ENCODE measurements at regions not wholly inside any gene's neighbourhood (a gene's known extent, or its start where the extent isn't known, plus 50 kb on each side); places are given as distances from the start of the nearest gene placed in this dataset.
"Not testable (repeated sequence)": the region's sequence is repeated elsewhere in the genome, so short reads cannot be mapped to it uniquely, and the experiment has no call there.

DNA sequence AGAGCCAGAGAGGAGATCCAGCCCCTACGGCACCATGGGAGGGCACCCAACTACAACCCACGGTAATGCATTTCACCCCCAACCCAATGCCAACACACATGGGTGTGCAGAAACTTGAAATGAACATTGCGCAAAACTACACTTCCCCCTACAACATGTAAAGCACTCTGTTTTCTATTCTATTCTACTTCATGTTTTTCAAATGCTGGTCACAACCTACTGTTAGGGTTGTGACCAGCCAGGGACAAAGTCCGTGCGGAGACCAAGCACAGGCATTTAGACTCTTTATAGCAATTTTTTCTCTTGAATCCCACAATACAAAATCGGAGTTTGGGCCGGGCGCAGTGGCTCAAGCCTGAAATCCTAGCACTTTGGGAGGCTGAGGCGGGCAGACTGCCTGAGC is 90.6 kb downstream of the MRPL14 start:
- peak; percentile 85 to 86 for DNase-seq

DNA sequence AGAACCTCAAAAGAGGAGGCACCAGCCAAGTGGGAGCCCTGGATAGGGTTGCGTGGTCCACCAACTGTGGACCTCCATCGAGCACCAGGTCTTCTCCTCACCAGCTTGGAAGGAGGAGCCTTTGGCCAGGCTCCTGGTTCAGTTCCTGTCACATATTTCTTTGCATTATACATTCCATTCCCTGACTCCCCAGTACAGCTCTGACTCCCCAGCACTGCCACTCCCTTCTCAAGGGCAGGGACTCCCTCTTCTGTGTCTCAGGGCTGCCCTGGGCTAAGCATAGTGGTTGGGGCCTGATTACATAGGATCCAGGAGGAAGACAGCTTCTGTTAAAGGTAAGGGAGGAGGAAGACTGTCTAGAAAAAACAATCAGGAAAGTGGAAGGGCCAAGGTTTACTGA is 91.1 kb downstream of the MRPL14 start:
- DNase-seq = no peak

DNA sequence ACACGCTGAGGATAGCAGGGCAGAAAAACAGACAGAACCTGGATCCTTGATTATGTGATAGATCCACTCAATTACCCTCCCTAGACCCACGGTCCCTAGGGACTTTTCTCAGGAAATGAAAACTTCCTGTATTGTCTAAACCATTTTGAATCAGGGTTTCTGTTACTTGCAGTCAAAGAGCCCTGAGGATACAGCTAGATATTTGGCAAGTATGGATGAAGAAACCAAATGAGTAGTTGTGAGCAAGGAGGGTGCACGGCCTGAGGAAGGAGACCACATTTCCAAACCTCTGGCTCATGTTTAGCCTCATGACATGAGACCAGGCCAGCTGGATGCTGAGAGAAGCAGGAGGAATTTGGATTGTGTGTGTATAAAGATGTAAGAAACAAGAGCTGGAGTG is 91.6 kb downstream of the MRPL14 start:
- no peak for DNase-seq

DNA sequence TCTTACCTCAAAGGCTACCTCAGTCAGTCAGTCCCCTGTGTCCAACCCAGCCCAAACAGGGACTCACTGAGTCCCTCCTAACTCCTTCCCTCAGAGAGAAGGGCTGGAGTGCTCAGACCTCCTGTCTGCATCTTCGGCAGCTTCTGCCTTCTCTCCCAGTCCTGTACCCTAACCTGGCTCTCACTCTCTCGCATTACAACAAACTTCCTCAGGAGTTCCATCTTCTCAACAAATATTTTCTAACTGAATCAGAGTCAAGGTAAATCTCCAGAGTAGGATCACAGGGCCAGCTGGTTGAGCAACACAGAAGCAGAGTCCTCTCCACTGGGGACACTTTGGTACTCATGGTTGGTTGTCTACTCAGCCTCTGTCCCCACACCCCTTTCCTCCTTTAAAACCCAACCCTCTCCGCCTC is 92.3 kb downstream of the MRPL14 start:
- no peak for DNase-seq

DNA sequence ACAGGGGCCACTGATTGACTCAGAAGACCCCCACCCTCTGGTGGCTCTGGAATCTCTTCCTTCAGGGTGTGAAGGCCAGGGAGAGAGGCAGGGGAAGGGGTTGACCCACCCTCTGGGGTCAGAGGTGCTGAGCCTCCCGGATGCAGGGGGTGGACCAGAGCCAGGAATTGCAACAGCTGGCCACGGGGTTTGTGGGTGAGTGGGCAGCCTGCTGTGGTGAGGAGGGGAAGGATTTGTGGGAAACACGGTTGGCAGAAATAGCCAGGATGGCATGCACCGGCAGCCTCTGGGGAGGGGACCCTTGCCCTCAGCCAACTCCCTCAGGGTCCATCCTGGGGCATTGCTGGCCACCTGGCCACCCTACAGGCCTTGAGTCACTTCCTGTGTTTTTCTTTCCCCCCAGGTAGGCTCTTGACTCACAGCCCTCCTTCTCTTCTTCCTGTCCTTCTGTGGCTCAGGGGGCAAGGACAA is 92.8 kb downstream of the MRPL14 start:
- peak; percentile 19 to 35 for DNase-seq

DNA sequence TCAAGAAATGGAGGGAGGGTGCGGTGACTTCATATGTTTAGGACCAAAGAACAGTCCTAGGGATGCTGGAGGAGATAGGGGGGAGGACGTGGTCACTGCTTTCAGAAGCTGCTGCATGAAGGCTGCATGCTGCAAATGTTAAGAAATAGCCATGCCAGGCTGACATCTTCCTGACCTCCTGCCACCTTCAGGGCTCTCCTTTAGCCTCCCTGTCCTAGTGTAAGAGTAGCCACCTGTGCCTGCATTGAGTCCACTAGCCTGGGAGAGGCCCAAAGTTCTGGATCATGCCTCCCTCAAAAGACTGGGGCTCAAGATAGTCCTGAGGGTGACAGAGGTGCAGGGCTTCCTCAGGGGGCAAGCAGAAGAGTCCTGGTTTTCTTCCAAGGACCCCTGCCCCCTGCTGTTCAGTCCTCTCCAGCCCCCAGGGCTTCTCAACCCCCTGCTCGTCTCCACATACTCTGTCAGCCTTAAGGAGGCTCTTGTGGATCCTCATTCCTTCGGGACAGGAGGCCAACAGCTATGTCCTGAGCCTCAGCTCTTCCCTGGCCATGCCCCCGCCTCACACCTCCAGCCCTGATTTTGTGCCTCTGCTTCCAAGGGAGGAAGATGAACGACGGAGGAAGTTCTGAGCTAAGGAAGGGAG is 96.3 kb downstream of the MRPL14 start:
- no peak for DNase-seq

DNA sequence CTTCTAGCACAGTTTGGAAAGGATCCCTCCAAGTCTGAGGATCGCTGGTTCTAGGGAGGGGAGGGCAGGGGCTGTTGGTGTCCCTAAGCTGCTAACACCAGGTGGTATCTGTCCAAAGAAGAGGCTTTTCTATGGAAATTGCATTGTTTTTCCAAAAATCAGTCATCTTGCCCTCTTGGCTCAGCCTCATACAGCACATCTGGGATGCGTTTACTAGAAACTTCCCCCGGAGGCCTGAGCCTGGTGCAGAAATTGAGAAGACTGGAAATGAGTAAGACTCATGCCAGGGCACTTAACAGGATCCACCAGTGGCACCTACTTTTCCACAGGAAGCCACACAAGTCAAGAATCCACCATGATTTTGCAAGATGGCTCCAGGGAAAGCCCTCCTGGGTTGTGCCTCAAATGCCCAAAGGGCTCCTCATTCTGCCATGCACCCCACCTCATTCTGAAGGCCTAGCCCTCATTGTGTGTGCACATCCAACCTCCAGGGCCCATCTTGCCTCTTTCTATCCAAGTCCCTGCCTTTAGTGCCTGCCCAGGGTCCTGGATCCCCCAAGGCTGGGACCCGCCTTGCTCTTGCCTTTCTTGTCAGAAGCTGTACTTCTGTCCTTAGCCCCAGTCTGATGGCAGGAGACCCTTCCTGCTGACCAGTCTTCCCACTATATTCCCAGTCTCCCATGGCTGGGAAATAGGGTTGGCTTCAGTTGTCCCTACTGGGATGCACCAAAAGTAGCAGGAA is 97.6 kb downstream of the MRPL14 start:
- DNase-seq = no peak

DNA sequence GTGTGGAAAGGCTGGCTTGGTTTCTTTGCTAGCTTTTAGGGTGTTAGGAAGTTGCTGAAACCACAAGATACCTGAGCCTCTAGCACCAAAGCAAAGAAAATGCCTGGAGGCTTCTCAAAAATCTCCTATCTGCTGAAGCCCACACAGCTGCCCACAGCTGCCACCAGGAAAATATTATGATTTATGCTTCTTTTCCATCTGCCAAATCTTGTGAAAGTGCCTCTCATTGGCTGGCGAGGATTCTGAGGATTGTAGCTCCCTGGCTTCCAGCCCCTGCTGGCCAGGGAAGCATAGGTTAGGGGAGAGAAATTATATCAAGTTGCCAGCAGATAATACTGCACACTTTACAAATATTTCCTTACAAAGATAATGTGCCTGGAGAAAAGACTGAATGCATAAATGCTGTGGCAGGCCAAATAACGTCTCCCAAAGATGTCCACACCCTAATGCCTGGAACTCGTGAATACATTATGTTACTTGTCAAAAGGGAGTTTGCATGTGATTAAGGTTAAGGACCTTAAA is 98.4 kb downstream of the MRPL14 start:
- DNase-seq = no peak

DNA sequence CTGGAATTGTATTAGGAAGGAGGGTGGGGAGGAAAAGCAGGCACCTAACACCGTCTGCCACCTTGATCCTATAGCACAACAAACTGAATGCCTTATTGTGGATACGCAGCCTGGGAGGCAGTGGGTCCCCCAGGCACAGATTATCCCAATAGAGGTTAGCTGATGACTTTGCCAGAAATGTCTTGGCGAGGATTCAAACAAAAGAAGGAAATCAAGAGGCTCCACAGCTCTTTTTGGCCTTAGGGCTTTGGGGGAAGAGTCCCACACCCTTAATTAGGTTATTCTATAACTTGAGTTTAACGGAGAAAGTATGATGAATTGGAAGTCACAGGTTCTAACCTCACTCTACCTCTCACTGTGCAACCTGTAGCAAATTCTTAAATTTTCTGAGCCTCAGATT is 102.0 kb downstream of the MRPL14 start:
- DNase-seq = no peak

DNA sequence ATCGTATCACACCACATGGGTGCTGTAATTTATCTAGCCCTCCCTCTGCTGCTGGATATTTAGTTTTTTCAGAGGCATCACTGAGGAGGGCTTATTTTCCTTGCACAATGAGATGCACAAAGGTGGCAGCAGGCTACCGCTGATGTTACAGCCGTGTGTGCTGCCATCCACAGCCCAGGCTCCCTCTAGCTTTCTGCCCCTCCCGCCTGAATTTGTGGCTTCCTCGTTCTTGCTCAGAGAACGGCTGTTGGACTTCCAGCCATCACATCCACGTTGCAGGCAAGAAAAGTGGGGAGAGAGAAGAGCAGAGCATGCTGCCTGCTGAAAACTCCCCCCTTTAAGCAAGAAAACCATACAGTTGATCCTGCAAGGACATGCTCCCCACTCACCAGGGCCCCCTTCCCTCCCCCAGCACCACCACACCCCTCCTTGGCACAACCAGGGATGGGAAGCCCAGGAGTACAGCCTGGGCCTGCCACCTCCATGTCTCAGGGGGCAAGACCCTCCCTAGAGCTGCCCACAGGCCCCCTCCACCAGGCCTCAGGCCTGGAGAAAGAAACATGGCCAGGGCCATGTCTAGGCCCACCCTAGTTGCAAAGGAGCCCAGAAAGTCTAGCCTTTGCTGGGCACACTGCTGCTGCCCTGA is 102.6 kb downstream of the MRPL14 start:
- peak; percentile 70 to 79 for DNase-seq

DNA sequence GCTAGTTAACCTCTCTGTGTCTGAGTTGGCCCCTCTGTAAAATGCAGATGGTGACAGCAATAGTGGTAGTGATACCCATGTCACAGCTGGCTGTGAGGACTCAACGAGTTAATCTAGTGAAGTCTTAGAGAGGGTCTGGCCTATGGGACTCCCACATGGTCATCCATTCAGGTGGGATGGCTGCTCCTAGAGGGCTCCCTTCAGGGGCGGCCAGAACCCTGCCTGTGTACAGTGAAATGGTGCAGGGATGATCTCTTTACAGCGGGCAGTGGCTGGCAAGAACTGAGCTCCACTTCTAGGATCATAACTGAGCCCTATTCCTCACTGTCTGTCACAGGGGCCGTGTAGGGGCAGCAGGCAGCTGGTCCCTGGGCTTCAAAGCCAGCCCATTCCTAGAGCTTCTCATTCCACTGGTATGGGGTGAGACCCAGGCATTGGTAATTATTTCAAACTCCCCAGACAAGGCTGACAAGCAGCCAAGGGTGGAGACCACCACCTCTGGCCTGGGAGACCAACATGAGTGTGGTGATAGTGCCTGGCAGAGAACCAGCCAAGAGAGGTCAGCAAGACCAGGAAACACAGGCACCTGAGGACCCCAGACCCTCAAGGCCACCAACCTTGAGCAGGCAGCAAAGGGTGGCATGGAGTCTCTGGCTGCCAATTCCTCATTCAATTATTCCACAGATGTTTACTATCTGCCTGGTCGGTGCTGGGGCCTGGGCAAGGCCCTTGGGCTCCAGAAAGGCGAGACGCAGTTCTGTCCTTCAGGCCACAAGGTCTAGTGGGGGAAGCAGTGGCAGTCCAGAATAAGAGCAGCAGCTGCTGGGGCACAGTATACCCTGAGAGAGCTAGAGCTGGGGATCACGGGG is 103.4 kb downstream of the MRPL14 start:
- no peak for DNase-seq

DNA sequence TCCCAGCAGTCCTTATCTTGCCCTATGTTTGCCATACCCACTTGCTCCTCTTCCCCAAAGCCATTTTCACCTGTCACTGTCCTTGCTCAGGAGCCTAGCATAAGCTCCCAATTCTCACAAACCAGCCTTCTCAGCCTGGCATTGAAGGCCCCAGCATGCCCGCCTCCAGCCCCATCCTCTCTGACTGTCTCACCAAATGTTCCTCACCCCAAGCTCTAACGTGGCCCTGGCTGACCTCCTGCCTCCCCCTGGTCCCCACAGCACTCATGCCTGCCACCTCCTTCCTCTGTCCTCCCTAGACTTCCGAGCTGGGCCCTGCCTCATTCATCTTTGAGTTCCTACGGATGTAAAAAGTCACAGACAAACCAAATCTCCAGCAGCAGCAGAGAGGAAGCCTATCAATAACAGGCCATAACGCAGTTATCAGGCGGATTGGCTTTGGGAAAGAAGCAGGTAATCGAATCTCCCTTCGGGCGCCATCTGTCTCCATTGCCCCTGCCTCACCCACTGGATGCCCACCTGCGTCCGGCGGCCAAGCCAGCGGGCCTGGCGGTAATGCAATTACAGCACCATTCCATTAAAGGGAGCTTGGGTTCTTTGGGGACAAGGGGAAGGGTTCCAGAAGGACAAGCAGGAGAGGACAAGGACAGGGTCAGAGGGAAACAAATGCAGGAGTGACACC is 104.4 kb downstream of the MRPL14 start:
- no peak for DNase-seq

DNA sequence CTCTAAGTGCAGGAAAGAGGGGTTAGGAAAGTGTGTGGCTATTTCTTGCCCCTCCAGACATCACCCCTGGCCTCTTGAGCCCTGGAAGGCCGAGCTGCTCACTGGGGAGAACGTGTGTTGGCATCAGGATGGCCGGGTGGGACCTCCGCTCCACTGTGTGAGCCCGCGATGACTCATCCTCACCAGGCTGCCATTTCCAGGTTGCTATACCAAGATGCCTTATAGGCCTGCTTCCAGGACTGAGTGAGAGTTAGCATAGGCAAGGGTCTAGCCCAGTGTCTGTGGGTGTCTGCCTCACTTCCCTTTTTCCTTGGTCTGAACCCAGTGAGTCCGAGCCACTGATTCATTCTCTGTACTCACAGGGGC is 105.0 kb downstream of the MRPL14 start:
- no peak for DNase-seq

DNA sequence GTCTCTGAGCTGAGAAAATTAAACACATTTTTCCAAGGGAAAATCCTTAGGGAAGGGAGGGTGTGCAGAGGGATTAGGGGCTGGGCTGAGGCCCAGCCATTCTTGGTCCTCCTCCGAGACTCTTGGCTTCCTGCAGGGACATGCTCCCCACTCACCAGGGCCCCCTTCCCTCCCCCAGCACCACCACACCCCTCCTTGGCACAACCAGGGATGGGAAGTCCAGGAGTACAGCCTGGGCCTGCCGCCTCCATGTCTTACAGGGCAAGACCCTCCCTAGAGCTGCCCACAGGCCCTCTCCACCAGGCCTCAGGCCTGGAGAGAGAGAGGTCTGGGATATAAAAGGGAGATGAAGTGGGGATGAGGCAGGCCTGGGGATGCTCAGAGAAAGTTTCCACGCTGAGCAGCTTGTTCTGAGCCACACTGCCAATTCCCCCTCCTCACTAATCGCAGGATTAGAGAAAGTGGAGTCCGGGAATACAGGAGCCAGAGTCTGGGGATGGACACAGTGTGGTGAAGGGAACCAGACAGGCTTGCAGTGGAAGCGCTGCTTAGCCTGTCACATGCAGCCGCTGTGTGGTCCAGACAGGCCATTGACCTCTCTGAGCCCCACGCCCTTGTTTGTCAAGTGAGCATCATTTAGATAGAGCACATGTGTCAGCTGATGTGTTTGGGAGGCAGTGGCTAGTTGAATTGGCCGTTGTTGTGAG is 105.5 kb downstream of the MRPL14 start:
- no peak for DNase-seq

DNA sequence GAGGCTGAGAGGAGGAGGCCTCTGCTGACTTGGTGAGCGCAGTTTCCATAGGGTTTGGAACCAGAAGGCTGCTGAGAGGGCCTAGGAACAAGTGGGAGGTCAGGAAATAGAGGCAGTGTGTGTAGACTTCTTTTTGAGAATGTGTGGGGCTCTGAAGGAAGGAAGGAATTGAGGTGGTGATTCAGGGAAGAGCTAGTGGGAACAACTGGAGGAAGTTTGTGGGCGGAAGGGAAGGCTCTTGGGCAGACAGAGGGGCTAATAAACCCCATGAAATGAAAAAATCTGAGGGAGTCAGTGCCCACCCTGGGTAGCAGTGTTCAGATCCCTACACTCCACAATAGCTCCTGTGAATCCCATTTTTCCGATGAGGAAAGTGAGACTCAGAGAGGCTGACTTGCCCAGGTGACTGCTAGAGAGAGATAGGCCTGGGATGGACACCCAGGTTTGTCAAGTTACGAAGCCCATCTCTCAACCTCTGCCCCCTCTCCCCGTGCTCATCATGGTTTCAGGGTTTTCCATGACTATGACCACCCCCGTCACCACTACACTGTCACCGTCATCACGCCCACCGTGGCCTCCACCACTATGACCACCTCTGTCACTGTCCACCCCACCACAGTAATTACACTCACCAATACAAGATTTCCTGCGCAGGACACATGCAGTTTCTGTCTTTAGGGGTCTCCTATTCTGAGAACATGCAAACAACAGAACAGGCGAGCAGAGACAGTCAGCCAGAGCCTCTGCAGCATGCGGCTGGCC is 106.4 kb downstream of the MRPL14 start:
- no peak for DNase-seq

DNA sequence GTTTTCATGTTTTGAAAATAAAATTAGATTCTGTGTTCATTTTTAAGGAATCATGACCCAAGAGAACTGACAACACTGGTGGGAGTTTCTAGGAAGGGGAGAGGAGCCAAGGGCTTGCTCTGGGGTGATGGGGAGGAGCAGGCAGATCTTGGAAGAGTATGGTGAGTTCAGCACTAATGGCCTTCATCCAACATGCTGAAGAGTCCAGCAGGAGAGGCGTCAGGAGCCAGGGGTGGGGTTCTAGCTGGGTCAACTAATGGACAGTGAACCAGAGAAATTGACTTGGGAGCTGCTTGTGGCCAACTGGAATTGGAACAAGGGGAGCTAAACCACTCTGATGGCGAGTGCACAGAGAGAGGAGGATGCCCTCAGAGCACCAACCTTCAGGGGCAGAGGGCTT is 107.1 kb downstream of the MRPL14 start:
- DNase-seq = no peak

DNA sequence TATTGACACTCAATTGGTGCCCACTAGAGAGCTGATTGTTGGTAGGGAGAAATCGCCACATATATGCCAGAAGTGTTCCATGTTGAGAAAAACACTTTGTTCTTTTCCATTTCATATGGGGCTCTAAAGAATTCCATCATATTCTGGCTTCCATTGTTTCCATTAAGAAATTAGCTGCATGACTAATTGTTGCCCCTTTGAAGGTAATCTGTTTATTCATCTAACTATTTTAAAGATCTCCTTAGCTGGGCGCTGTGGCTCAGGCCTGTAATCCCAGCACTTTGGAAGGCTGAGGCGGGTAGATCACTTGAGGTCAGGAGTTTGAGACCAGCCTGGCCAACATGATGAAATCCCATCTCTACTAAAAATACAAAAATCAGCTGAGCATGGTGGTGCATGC is 109.9 kb downstream of the MRPL14 start:
- not testable (repeated sequence) for DNase-seq

DNA sequence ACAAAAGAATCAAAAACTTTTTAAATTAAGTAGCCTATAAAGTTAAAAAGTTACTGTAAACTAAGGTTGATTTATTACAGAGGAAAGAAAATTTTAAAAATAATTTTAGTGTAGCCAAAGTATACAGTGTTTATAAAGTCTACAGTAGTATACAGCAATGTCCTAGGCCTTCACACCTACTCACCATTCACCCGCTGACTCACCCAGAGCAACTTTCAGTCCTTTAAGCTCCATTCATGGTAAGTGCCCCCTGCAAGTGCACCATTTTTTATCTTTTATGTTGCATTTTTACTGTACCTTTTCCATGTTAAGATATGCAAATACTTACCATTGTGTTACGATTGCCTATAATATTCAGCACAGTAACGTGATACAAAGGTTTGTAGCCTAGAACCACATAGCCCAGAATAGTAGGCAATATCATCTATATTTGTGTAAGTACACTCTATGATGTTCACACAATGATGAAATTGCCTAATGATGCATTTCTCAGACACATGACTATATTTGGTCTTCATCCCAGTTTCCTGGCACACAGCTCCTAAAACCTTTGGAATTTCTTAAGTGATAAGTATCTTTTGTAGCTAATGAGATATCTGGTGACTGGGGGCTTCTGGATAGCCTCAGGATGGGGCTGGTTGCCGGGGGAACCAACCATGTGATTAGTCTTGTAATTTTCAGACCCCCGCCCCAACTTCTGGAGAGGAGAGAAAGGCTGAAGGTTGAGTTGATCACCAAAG is 111.0 kb downstream of the MRPL14 start:
- no peak for DNase-seq

DNA sequence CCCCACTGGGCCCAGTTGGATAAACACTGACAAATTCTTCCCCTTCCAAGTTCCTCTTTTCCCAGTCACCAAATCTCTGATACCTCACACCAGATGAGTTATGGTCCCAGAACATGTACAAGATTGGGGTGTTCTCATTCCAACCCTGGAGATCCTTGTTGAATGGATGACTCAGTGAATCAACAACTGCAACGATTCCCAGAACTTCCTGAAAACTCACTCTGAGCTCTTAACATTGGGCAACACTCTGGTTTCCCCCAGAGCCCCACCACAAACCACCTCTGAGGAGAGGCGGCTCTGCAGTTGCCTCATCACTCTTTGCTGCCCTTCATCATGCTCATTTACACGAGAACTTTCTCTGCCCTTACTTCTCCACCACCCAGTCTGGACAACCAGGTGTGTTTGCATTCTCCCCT is 115.2 kb downstream of the MRPL14 start:
- peak; percentile 95 to 97 for DNase-seq

DNA sequence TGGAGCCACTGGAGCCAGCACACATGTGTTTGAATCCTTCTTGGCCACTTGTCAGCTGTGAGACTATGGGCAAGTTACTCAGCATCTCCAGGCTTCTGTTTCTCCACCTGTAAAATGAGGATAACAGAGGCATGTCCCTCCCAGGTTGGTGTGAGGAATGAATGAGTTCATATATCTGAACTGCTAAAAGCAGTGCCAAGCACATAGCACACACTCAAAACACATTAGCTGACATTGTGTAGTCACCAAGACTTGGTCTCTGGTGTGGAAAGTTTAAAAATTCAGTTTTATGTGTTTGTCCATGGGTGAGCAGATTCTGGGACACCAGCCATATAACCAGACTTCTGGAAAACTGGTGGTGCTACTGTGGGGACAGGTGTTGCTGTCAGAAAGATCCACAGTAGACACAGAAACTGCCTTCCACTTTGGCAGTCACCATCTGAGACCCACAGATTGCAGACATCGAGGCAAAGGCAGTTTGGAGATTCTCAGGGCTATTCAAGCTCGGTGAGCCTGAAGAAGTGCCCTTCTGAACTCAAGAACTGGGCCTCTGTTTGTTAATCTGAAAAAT is 115.8 kb downstream of the MRPL14 start:
- DNase-seq = no peak

All from AML-193 (cell line).